HG03520 (cell line): ENCODE measurements at regions not wholly inside any gene's neighbourhood (a gene's known extent, or its start where the extent isn't known, plus 50 kb on each side); places are given as distances from the start of the nearest gene placed in this dataset.

ENCODE experiments used
- ATAC-seq: cut with Tn5 transposase; IDR thresholded peaks from one replicate; pipeline ENCODE4 v1.9.1; 2021; ENCODE audit warnings: mild to moderate bottlenecking, moderate library complexity; ENCODE audit not compliant: unreplicated experiment

GRCh38 chr9:118985851-118986250, 383.4 kb downstream of the BRINP1 start:
- ATAC-seq, result no peak

- ATAC-seq, result no peak
Measured at GRCh38 chr9:118987167-118987566, 382.1 kb downstream of the BRINP1 start.

GRCh38 chr9:118990949-118991348, 378.3 kb downstream of the BRINP1 start:
- ATAC-seq, result no peak

GRCh38 chr9:118991366-118992285, 377.6 kb downstream of the BRINP1 start:
- no peak for ATAC-seq

- no peak for ATAC-seq
Measured at GRCh38 chr9:118992813-118993794, 376.1 kb downstream of the BRINP1 start.

GRCh38 chr9:118993965-118994364, 375.3 kb downstream of the BRINP1 start:
- no peak for ATAC-seq

GRCh38 chr9:119002491-119002890, 366.7 kb downstream of the BRINP1 start:
- ATAC-seq, result no peak

GRCh38 chr9:119003201-119003611, 366.0 kb downstream of the BRINP1 start:
- no peak for ATAC-seq

- no peak for ATAC-seq
Measured at GRCh38 chr9:119003882-119004617, 365.2 kb downstream of the BRINP1 start.

- no peak for ATAC-seq
Measured at GRCh38 chr9:119004618-119004990, 364.6 kb downstream of the BRINP1 start.

- ATAC-seq, result no peak
Measured at GRCh38 chr9:119005162-119005561, 364.1 kb downstream of the BRINP1 start.

- ATAC-seq, result no peak
Measured at GRCh38 chr9:119009249-119009648, 360.0 kb downstream of the BRINP1 start.

- no peak for ATAC-seq
Measured at GRCh38 chr9:119020284-119020683, 349.0 kb downstream of the BRINP1 start.

- no peak for ATAC-seq
Measured at GRCh38 chr9:119020730-119021333, 348.4 kb downstream of the BRINP1 start.

- ATAC-seq, result no peak
Measured at GRCh38 chr9:119026120-119026519, 343.1 kb downstream of the BRINP1 start.

- ATAC-seq, result no peak
Measured at GRCh38 chr9:119027901-119028699, 341.1 kb downstream of the BRINP1 start.

- no peak for ATAC-seq
Measured at GRCh38 chr9:119029886-119030285, 339.3 kb downstream of the BRINP1 start.

- ATAC-seq, result no peak
Measured at GRCh38 chr9:119033596-119033995, 335.6 kb downstream of the BRINP1 start.

- no peak for ATAC-seq
Measured at GRCh38 chr9:119036969-119037368, 332.3 kb downstream of the BRINP1 start.

- ATAC-seq, result no peak
Measured at GRCh38 chr9:119043996-119044395, 325.2 kb downstream of the BRINP1 start.
